H9 (cell line): ENCODE measurements at regions not wholly inside any gene's neighbourhood (a gene's known extent, or its start where the extent isn't known, plus 50 kb on each side); places are given as distances from the start of the nearest gene placed in this dataset.

ENCODE experiments used
- DNase-seq: peaks from one replicate; pipeline ENCODE4 v3.0.0-alpha.2; 2017
- H2AFZ ChIP-seq: one replicate; pipeline ENCODE4 v1.6.1; 2013; ENCODE audit warnings: mild to moderate bottlenecking, low read length, control low read depth, moderate library complexity
- H2AK5ac ChIP-seq: 2 replicates; pipeline ENCODE4 v1.6.1; 2013; ENCODE audit warnings: low read length, control low read depth, mixed read lengths; ENCODE audit not compliant: insufficient read length
- H2BK120ac ChIP-seq: one replicate; pipeline ENCODE4 v1.6.1; 2013; ENCODE audit warnings: low read depth, mild to moderate bottlenecking, low read length, control low read depth, inconsistent platforms; ENCODE audit not compliant: poor library complexity, severe bottlenecking
- H2BK12ac ChIP-seq: 2 replicates; pipeline ENCODE4 v1.6.1; 2013; ENCODE audit warnings: low read length, control low read depth, mixed read lengths, low read depth; ENCODE audit not compliant: insufficient read length
- H2BK15ac ChIP-seq: 2 replicates; pipeline ENCODE4 v1.6.1; 2013; ENCODE audit warnings: low read depth, low read length, control low read depth
- H2BK20ac ChIP-seq: one replicate; pipeline ENCODE4 v1.6.1; 2013; ENCODE audit warnings: low read depth, mild to moderate bottlenecking, low read length, control low read depth, inconsistent platforms; ENCODE audit not compliant: poor library complexity, severe bottlenecking
- H2BK5ac ChIP-seq: 2 replicates; pipeline ENCODE4 v1.6.1; 2013; ENCODE audit warnings: low read length, control low read depth, mixed read lengths; ENCODE audit not compliant: insufficient read length
- H3K14ac ChIP-seq: 2 replicates; pipeline ENCODE4 v1.6.1; 2013; ENCODE audit warnings: low read length, control low read depth; ENCODE audit not compliant: insufficient read depth
- H3K18ac ChIP-seq: 2 replicates; pipeline ENCODE4 v1.6.1; 2013; ENCODE audit warnings: low read depth, mild to moderate bottlenecking, mixed read lengths, low read length, control low read depth; ENCODE audit not compliant: insufficient read length
- H3K23ac ChIP-seq: 2 replicates; pipeline ENCODE4 v1.6.1; 2013; ENCODE audit warnings: low read length, control low read depth, mixed read lengths, low read depth; ENCODE audit not compliant: insufficient read length
- H3K23me2 ChIP-seq: 2 replicates; pipeline ENCODE4 v1.6.1; 2013; ENCODE audit warnings: low read depth, mild to moderate bottlenecking, mixed read lengths, low read length, control low read depth; ENCODE audit not compliant: insufficient read length, poor library complexity, severe bottlenecking
- H3K27ac ChIP-seq: 2 replicates; pipeline ENCODE4 v1.5.1; 2013; ENCODE audit warnings: low read length, control low read depth, mixed read lengths, low read depth; ENCODE audit not compliant: insufficient read length
- H3K27me3 ChIP-seq: 2 replicates; pipeline ENCODE4 v1.6.1; 2013; ENCODE audit warnings: low read length, control low read depth, inconsistent platforms; ENCODE audit not compliant: insufficient read depth
- H3K4ac ChIP-seq: 2 replicates; pipeline ENCODE4 v1.6.1; 2013; ENCODE audit warnings: low read depth, mild to moderate bottlenecking, control low read depth, inconsistent platforms, low read length, moderate library complexity
- H3K4me1 ChIP-seq: 2 replicates; pipeline ENCODE4 v1.6.1; 2013; ENCODE audit warnings: low read length, control low read depth, inconsistent platforms; ENCODE audit not compliant: insufficient read depth
- H3K4me2 ChIP-seq: 2 replicates; pipeline ENCODE4 v1.6.1; 2013; ENCODE audit warnings: low read length, control low read depth, mixed read lengths; ENCODE audit not compliant: insufficient read length, insufficient read depth
- H3K56ac ChIP-seq: 2 replicates; pipeline ENCODE4 v1.6.1; 2013; ENCODE audit warnings: low read depth, mild to moderate bottlenecking, mixed read lengths, low read length, control low read depth; ENCODE audit not compliant: insufficient read length
- H3K79me1 ChIP-seq: 2 replicates; pipeline ENCODE4 v1.6.1; 2013; ENCODE audit warnings: low read depth, mild to moderate bottlenecking, moderate library complexity, low read length, control low read depth, inconsistent platforms; ENCODE audit not compliant: insufficient read depth, poor library complexity, severe bottlenecking
- H3K79me2 ChIP-seq: 2 replicates; pipeline ENCODE4 v1.6.1; 2013; ENCODE audit warnings: low read length, control low read depth, inconsistent platforms; ENCODE audit not compliant: insufficient read depth
- H3K9ac ChIP-seq: 2 replicates; pipeline ENCODE4 v1.6.1; 2013; ENCODE audit warnings: low read length, control low read depth, mixed read lengths; ENCODE audit not compliant: insufficient read length; ENCODE audit errors: extremely low read depth
- H3K9me3 ChIP-seq: one replicate; pipeline ENCODE4 v1.6.1; 2013; ENCODE audit warnings: low read depth, low read length, inconsistent platforms; ENCODE audit not compliant: control insufficient read depth
- H3T11ph ChIP-seq: one replicate; pipeline ENCODE4 v1.6.1; 2013; ENCODE audit warnings: mild to moderate bottlenecking, low read length, control low read depth, inconsistent platforms
- H4K20me1 ChIP-seq: one replicate; pipeline ENCODE4 v1.6.1; 2013; ENCODE audit not compliant: control insufficient read depth, insufficient read length, insufficient read depth
- H4K5ac ChIP-seq: 2 replicates; pipeline ENCODE4 v1.6.1; 2013; ENCODE audit warnings: low read depth, mild to moderate bottlenecking, mixed read lengths, low read length, control low read depth; ENCODE audit not compliant: insufficient read length
- H4K8ac ChIP-seq: replicated peaks from 2 replicates; pipeline ENCODE4 v1.6.1; 2013; ENCODE audit warnings: low read length, control low read depth, mixed read lengths, low read depth; ENCODE audit not compliant: insufficient read length
- H4K91ac ChIP-seq: 2 replicates; pipeline ENCODE4 v1.6.1; 2013; ENCODE audit warnings: low read depth, mild to moderate bottlenecking, moderate library complexity, mixed read lengths, low read length, control low read depth; ENCODE audit not compliant: insufficient read length
- H3K27ac Mint-ChIP-seq, 3 experiments: 2 replicates in 2 of 3; 3 replicates in 1 of 3; pipeline ENCODE4 v1.8.0; 2020 to 2021; ENCODE audit warnings: mixed read lengths in 3 of 3, mild to moderate bottlenecking in 1 of 3, moderate library complexity in 1 of 3
- H3K27me3 Mint-ChIP-seq: 2 replicates; pipeline ENCODE4 v1.8.0; 2021; ENCODE audit warnings: low read depth, mild to moderate bottlenecking, moderate library complexity, mixed read lengths
- H3K36me3 Mint-ChIP-seq, 3 experiments: 2 replicates in 2 of 3; 3 replicates in 1 of 3; pipeline ENCODE4 v1.8.0; 2020 to 2021; ENCODE audit warnings: low read depth in 3 of 3, mixed read lengths in 3 of 3; ENCODE audit not compliant: insufficient read depth in 1 of 3
- H3K4me1 Mint-ChIP-seq, 2 experiments: 2 replicates each; pipeline ENCODE4 v1.8.0; 2020; ENCODE audit warnings: mixed read lengths in 2 of 2
- H3K4me3 Mint-ChIP-seq, 2 experiments: 2 replicates in 1 of 2; 3 replicates in 1 of 2; pipeline ENCODE4 v1.8.0; 2020 to 2021; ENCODE audit warnings: mild to moderate bottlenecking in 2 of 2, mixed read lengths in 2 of 2, moderate library complexity in 1 of 2
- H3K9me3 Mint-ChIP-seq, 2 experiments: 2 replicates in 1 of 2; 3 replicates in 1 of 2; pipeline ENCODE4 v1.8.0; 2020; ENCODE audit warnings: mild to moderate bottlenecking in 2 of 2, mixed read lengths in 2 of 2, moderate library complexity in 1 of 2
- CTCF ChIP-seq: fragments of 200-600 bp; sonication (generic); conservative IDR thresholded peaks from 3 replicates; pipeline ENCODE4 v1.8.0; 2021; ENCODE audit warnings: antibody characterized with exemption, mild to moderate bottlenecking

DNA sequence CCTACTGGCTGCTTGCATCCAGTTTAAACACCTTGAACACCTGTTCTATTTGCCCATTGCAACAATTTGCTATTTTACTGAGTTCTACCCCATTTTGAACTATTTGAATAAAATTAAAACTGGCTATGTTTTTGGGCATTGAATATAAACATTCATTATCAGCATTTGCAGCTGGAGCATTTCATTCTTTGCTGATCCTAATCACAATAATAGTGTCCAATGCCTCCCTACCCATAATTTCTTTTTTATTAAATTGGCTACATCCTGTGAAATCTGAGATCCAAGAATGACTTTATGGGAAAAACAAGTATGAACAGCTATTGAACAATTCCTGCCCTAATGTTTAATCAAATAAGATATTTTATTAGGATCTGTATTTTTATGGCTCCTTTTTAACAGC is 447.9 kb downstream of the PLA2G4A start:
- no peaks in the 10 kb centered on the region for H3K36me3 Mint-ChIP-seq
- no peaks in the 10 kb centered on the region; a peak in 2 of 5 replicates for H3K9me3 Mint-ChIP-seq
- no peaks in the 10 kb centered on the region for H3K79me1 ChIP-seq
- no peak overlapping the region for H4K91ac ChIP-seq
- H2BK15ac ChIP-seq = no peak overlapping the region
- no peak overlapping the region for H2BK120ac ChIP-seq
- no peak overlapping the region for H2AK5ac ChIP-seq
- no peaks in the 10 kb centered on the region; the same call in 1 of the 2 replicates for H3K27me3 Mint-ChIP-seq
- no peak overlapping the region for H4K5ac ChIP-seq
- H2BK20ac ChIP-seq = no peak overlapping the region
- H3K18ac ChIP-seq = no peak overlapping the region
- no peak overlapping the region for H4K8ac ChIP-seq
- H3K9me3 ChIP-seq = no peaks in the 10 kb centered on the region
- no peak overlapping the region for H3T11ph ChIP-seq
- H3K4me3 Mint-ChIP-seq = no peak overlapping the region
- no peak overlapping the region for H3K27ac Mint-ChIP-seq
- H3K56ac ChIP-seq = no peak overlapping the region
- no peak for DNase-seq
- no peak overlapping the region for H3K14ac ChIP-seq
- no peak overlapping the region for H2BK5ac ChIP-seq
- no peak overlapping the region for H3K4ac ChIP-seq
- TF ChIP-seq CTCF = no peak
- H2AFZ ChIP-seq = no peak overlapping the region
- H3K9ac ChIP-seq = no peak overlapping the region
- 0 out of 4 replicates have a peak, but pooled peaks cover 0 to 2% of the 10 kb centered on the region in 2 experiments for H3K4me1 Mint-ChIP-seq
- H3K27ac ChIP-seq = no peak overlapping the region
- no peaks in the 10 kb centered on the region for H3K79me2 ChIP-seq
- H3K23ac ChIP-seq = no peak overlapping the region
- H3K23me2 ChIP-seq = no peaks in the 10 kb centered on the region
- H3K4me1 ChIP-seq = no peaks in the 10 kb centered on the region
- H3K27me3 ChIP-seq = no peaks in the 10 kb centered on the region
- H2BK12ac ChIP-seq = no peak overlapping the region
- no peak overlapping the region for H3K4me2 ChIP-seq
- no peaks in the 10 kb centered on the region for H4K20me1 ChIP-seq
